ENCODE measurements at regions not wholly inside any gene's neighbourhood (a gene's known extent, or its start where the extent isn't known, plus 50 kb on each side); places are given as distances from the start of the nearest gene placed in this dataset.
"Not testable (repeated sequence)": the region's sequence is repeated elsewhere in the genome, so short reads cannot be mapped to it uniquely, and the experiment has no call there.

DNA sequence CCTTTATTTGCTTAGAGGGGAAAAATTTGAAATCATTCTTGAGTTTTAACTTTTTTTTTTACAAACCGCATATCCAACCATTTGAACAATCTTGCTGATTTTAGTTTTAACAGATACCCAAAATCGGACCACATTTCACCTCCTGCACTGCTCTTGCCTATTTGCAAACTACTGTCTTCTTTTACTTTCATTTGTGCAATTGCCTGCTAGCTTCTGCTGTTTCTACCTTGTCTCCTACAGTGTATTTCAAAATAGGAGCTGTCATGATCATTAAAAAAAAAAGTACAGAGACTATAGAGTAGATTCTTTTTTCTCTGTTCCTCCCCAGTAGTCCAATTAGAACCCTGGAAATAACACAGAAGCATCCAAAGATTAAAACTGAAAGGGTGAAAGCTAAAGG, 1081.2 kb downstream of the SOCS6 start:
- TF ChIP-seq, protein P1, sequence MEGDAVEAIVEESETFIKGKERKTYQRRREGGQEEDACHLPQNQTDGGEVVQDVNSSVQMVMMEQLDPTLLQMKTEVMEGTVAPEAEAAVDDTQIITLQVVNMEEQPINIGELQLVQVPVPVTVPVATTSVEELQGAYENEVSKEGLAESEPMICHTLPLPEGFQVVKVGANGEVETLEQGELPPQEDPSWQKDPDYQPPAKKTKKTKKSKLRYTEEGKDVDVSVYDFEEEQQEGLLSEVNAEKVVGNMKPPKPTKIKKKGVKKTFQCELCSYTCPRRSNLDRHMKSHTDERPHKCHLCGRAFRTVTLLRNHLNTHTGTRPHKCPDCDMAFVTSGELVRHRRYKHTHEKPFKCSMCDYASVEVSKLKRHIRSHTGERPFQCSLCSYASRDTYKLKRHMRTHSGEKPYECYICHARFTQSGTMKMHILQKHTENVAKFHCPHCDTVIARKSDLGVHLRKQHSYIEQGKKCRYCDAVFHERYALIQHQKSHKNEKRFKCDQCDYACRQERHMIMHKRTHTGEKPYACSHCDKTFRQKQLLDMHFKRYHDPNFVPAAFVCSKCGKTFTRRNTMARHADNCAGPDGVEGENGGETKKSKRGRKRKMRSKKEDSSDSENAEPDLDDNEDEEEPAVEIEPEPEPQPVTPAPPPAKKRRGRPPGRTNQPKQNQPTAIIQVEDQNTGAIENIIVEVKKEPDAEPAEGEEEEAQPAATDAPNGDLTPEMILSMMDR (IDR thresholded peaks at IDR 0.05): no peak
- TF ChIP-seq POLR2A (IDR thresholded peaks at IDR 0.05) (no peak), EP300 (IDR thresholded peaks at IDR 0.05) (no peak), POLR2AphosphoS5 (IDR thresholded peaks at IDR 0.05) (no peak)
- no peaks in the 10 kb centered on the region for H3K4me1 ChIP-seq
- no peak overlapping the region for H3K27ac ChIP-seq
- WGBS, 2 donors: 79 to 88% methylated on average over 2 of the region's 2 CpGs
- H3K27me3 ChIP-seq: no peaks in the 10 kb centered on the region
- no peak for DNase-seq
- no peaks in the 10 kb centered on the region for H3K36me3 ChIP-seq
- peaks cover 0 to 4% (median 0%) of the 10 kb centered on the region in 4 donors for H3K9me3 ChIP-seq
- H3K4me3 ChIP-seq: no peak overlapping the region
- intact Hi-C loops (cut with DNase I): no loop called here

DNA sequence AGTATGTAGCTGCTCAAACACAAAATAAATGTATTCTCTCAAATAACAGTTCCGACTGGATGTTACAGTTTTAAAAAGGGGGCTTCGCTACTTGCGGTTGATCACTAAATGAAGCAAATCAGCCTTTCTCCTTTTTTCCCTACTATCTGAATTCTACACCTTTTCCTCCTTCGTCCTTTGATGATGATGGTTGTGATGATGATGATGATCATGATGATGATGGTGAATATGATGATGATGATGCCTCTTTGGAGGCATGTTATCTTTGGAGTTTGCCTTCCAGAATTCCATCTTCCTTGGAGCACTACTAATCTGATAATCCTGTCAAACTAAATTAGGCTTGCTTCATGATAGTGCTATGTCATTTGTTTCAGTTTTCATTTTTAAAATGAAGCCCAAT, 1073.3 kb downstream of the SOCS6 start:
- no peak for DNase-seq
- no peaks in the 10 kb centered on the region for H3K27me3 ChIP-seq
- TF ChIP-seq POLR2A (IDR thresholded peaks at IDR 0.05) (no peak), POLR2AphosphoS5 (IDR thresholded peaks at IDR 0.05) (no peak), EP300 (IDR thresholded peaks at IDR 0.05) (no peak)
- TF ChIP-seq, protein P1 (IDR thresholded peaks at IDR 0.05): no peak
- H3K36me3 ChIP-seq: no peaks in the 10 kb centered on the region
- whole genome bisulfite sequencing, 2 donors: 91 to 94% methylated on average over 4 of the region's 4 CpGs
- intact Hi-C loops (cut with DNase I): no loop called here
- no peak overlapping the region for H3K4me3 ChIP-seq
- no peaks in the 10 kb centered on the region for H3K4me1 ChIP-seq
- H3K27ac ChIP-seq: no peak overlapping the region
- peaks cover 0 to 4% (median 0%) of the 10 kb centered on the region in 4 donors for H3K9me3 ChIP-seq

DNA sequence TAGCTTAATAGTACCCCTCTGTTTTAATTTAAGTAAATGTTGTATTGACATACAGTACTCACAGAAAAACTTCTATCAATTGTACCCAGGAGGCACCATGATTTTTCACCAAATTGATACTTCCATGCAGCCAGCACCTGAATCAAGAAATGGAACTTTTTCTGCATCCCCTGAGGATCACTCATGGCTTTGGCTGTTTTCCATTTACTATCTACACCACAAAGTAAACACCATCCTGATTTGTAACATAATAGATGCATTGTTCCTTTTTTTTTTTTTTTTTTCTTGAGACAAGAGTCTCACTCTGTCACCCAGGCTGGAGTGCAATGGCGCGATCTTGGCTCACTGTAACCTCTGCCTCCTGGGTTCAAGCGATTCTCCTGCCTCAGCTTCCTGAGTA, 1066.8 kb downstream of the SOCS6 start:
- DNase-seq, H3K27ac ChIP-seq: not testable (repeated sequence)
- WGBS, 2 donors: 27 to 81% methylated on average over 3 of the region's 3 CpGs

DNA sequence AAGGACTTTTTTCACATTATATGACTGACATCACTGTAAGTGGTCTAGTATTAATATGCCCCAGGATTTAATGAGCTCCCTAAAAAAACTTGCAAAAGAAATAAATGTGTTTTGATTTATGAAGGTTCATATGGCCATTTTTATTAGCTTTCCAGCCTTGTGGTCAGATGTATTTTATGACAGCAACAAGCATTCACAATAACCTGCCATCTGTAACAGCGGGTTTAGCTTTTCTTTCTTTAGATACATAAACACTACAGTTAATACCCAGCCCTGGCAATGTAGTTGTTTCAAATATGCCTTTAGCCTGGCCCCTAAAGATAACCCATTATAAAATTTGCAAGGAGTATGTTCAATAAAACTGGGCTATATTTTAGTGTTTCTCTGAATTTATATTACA, 1063.8 kb downstream of the SOCS6 start:
- TF ChIP-seq POLR2AphosphoS5 (IDR thresholded peaks at IDR 0.05): no peak
- TF ChIP-seq POLR2A (IDR thresholded peaks at IDR 0.05): no peak
- TF ChIP-seq, protein P1 (IDR thresholded peaks at IDR 0.05): no peak
- TF ChIP-seq EP300 (IDR thresholded peaks at IDR 0.05): no peak
- DNase-seq: no peak
- H3K4me1 ChIP-seq: no peaks in the 10 kb centered on the region
- no peak overlapping the region for H3K4me3 ChIP-seq
- H3K27ac ChIP-seq: no peak overlapping the region
- no peaks in the 10 kb centered on the region for H3K27me3 ChIP-seq
- WGBS, 2 donors: 15 to 62% methylated on average over 1 of the region's 1 CpG
- intact Hi-C loops (cut with DNase I): no loop called here
- no peaks in the 10 kb centered on the region for H3K9me3 ChIP-seq
- H3K36me3 ChIP-seq: no peaks in the 10 kb centered on the region

More for the DNA sequence above, 1066.8 kb downstream of the SOCS6 start:
- H3K36me3 ChIP-seq; H3K4me1 ChIP-seq; H3K9me3 ChIP-seq; H3K4me3 ChIP-seq; intact Hi-C loops (cut with DNase I); H3K27me3 ChIP-seq: not testable (repeated sequence)

DNA sequence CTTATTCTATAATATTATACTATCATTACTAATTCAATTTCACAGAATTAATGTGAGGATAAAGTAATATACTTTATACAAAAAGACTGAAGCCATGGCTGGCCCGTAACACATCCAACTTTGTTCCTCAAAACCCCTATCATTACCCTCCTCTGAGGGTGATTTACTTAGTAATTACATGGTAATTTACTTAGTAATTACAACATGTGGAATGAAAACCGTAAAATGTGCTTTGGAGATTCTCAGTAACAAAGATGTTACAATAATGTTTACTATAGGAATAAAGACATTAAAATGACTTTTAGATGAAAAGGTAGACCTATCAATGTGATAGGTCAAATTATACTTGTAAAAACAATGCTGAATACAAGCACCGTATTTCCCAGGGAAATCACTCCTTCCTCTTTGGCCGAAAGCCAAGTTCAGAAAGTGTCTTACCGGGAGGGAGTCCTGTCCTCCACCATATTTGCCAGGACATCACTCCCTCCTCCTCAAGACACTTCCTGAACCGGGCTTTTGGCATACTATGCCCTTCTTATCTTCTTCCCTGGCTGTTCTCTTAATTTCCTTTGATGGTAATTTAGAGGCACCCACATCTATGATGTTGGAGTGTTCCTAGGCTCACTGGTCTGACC, 1047.8 kb downstream of the SOCS6 start:
- intact Hi-C loops (cut with DNase I): no loop called here
- no peak overlapping the region for H3K4me3 ChIP-seq
- no peak for DNase-seq
- WGBS, 2 donors: 22 to 58% methylated on average over 6 of the region's 6 CpGs
- H3K4me1 ChIP-seq: no peaks in the 10 kb centered on the region
- H3K27me3 ChIP-seq: no peaks in the 10 kb centered on the region
- H3K9me3 ChIP-seq: no peaks in the 10 kb centered on the region
- H3K36me3 ChIP-seq: no peaks in the 10 kb centered on the region
- TF ChIP-seq, protein P1 (IDR thresholded peaks at IDR 0.05): no peak
- TF ChIP-seq POLR2AphosphoS5 (IDR thresholded peaks at IDR 0.05) (no peak), POLR2A (IDR thresholded peaks at IDR 0.05) (no peak), EP300 (IDR thresholded peaks at IDR 0.05) (no peak)
- H3K27ac ChIP-seq: no peak overlapping the region
